T-helper 1 cell treated with Interleukin-12 subunit alpha and Interleukin-12 subunit beta and Interleukin-4 antibody, amounts not matched to agents 30 μg/mL and 1 μg/mL, for 36 hours (primary cell): ENCODE measurements at regions not wholly inside any gene's neighbourhood (a gene's known extent, or its start where the extent isn't known, plus 50 kb on each side); places are given as distances from the start of the nearest gene placed in this dataset.

Experiments used
- H3K27ac Mint-ChIP-seq: one replicate; pipeline ENCODE4 v1.8.0; 2021; ENCODE audit warnings: mild to moderate bottlenecking, mixed read lengths
- H3K27me3 Mint-ChIP-seq: one replicate; pipeline ENCODE4 v1.8.0; 2021; ENCODE audit warnings: low read depth, mixed read lengths
- H3K36me3 Mint-ChIP-seq: one replicate; pipeline ENCODE4 v1.8.0; 2021; ENCODE audit warnings: low read depth, mixed read lengths
- H3K4me1 Mint-ChIP-seq: one replicate; pipeline ENCODE4 v1.8.0; 2021; ENCODE audit warnings: low read depth, mixed read lengths
- H3K4me3 Mint-ChIP-seq: one replicate; pipeline ENCODE4 v1.8.0; 2021; ENCODE audit warnings: mild to moderate bottlenecking, moderate library complexity, mixed read lengths
- H3K9me3 Mint-ChIP-seq: one replicate; pipeline ENCODE4 v1.8.0; 2021; ENCODE audit warnings: mixed read lengths

- Mint-ChIP-seq H3K27ac (no peak overlapping the region), H3K9me3 (peaks cover 18% of the 10 kb centered on the region), H3K4me1 (no peaks in the 10 kb centered on the region), H3K27me3 (no peaks in the 10 kb centered on the region), H3K36me3 (no peaks in the 10 kb centered on the region), H3K4me3 (no peak overlapping the region)
These were observed 1416.4 kb downstream of the DSC3 start for GRCh38 chr18:29626094-29626493.

DNA sequence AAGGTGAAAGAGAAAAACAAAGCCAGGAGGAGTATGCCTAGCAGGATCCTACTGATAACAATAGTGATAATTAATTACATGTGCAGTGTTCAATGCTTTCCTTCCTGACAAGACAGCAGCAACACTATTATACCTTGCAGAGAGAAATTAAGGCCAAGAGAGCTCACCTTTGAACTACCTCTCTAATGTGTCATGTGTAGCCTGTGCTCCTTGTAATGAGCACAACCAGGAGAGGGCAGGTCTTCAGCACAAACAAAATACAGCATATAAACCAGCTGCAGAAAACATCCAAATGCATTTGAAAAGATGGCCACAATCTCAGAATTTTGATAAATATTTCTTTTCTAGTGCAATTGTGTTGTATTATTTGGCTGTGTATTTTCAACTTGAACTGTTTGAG, 1425.7 kb downstream of the DSC3 start:
- H3K27me3 Mint-ChIP-seq, result no peaks in the 10 kb centered on the region
- peaks cover 11% of the 10 kb centered on the region for H3K9me3 Mint-ChIP-seq
- H3K4me3 Mint-ChIP-seq, result no peak overlapping the region
- no peaks in the 10 kb centered on the region for H3K4me1 Mint-ChIP-seq
- H3K36me3 Mint-ChIP-seq, result no peaks in the 10 kb centered on the region
- no peak overlapping the region for H3K27ac Mint-ChIP-seq

DNA sequence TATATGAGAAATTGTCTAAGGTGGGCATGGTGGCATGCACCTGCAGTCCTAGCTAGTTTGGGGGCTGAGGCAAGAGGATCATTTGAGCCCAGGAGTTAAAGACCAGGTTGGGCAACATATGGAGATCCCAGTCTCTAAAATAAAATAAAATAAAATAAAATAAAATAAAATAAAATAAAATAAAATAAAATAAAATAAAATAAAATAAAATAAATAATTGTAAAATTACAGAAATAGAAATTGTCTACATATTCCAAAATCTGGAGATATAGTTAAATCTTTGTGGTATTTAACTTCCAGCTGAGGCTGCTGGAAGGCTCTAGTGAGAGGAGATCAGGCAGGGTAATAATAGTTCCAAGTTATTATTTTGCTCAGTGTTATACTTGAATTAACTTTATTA, 1432.1 kb upstream of the CDH2 start:
- Mint-ChIP-seq H3K36me3 (no peaks in the 10 kb centered on the region), H3K9me3 (peaks cover 20% of the 10 kb centered on the region), H3K4me1 (no peaks in the 10 kb centered on the region), H3K4me3 (no peak overlapping the region), H3K27me3 (no peaks in the 10 kb centered on the region), H3K27ac (no peak overlapping the region)

DNA sequence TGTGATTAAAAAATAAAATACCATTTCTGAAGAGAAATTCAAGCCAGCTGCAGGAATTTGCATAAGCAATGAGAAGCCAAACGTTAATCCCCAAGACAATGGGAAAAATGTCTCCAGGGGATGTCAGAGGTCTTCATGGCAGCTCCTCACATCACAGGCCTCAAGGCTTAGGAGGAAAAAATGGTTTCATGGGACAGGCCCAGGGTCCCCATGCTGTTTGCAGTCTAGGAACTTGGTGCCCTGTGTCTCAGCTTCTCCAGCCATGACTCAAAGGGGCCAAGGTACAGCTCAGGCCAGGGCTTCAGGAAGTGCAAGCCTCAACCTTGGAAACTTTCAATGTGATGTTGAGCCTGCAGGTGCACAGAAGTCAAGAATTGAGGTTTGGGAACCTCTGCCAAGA, 1428.4 kb upstream of the CDH2 start:
- Mint-ChIP-seq H3K27me3 (no peaks in the 10 kb centered on the region), H3K4me1 (no peaks in the 10 kb centered on the region), H3K27ac (no peak overlapping the region), H3K4me3 (no peak overlapping the region), H3K36me3 (no peaks in the 10 kb centered on the region), H3K9me3 (peaks cover 37% of the 10 kb centered on the region)

DNA sequence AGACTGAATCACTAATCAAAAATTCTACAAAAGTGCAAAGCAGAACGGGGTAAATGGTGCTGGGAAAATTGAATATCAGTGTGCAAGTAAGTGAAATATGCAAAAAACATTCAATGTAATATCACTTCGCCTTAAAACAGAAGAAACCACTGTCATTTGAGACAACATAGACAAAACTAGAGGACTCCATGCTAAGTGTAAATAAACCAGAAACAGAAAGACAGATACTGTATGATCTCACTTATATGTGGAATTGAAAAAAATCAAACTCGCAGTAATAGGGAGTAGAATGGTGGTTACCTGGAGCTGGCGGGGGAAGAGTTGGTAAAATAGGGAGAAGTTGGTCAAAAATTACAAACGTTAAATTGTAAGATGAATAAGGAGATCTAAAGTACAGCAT, 1420.0 kb upstream of the CDH2 start:
- H3K4me3 Mint-ChIP-seq, result no peak overlapping the region
- H3K9me3 Mint-ChIP-seq, result peaks cover 9% of the 10 kb centered on the region
- H3K27ac Mint-ChIP-seq, result no peak overlapping the region
- no peaks in the 10 kb centered on the region for H3K36me3 Mint-ChIP-seq
- H3K27me3 Mint-ChIP-seq, result no peaks in the 10 kb centered on the region
- H3K4me1 Mint-ChIP-seq, result no peaks in the 10 kb centered on the region

GRCh38 chr18:29594493-29594892, 1417.6 kb upstream of the CDH2 start:
- no peak overlapping the region for H3K27ac Mint-ChIP-seq
- H3K27me3 Mint-ChIP-seq, result no peaks in the 10 kb centered on the region
- H3K36me3 Mint-ChIP-seq, result no peaks in the 10 kb centered on the region
- H3K4me1 Mint-ChIP-seq, result no peaks in the 10 kb centered on the region
- H3K9me3 Mint-ChIP-seq, result peaks cover 10% of the 10 kb centered on the region
- H3K4me3 Mint-ChIP-seq, result no peak overlapping the region

DNA sequence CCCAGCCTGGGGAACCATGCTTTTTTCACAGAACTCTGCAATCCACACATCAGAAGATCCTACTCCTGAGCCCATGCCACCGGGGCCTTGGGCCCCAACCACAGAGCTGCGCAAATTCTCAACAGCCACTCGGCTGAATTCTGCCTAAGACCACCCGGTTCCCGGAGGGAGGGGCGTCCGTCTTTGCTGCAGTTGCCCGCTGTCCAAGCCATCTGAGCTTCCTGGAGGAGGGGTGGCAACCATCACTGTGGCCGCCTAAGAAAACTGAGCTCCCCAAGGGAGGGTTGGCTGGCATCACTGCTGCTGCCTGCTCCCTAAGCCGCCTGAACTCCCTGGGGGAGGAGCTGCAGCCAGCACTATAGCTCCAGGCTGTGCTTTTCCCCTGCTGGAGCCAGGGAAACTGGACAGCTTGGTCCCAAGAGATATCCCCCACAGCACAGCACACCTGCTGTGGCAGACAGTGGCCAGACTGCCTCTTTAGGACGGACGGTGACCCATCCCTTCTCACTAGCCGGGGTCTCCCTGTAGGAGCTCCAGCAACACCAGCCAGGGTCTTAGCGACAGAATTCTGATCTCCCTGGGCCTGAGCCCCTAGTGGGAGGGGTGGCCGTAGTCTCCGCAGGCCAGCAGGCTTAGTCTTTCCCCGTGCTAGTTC, 1411.6 kb upstream of the CDH2 start:
- Mint-ChIP-seq H3K27me3 (no peaks in the 10 kb centered on the region), H3K9me3 (peaks cover 41% of the 10 kb centered on the region), H3K4me1 (no peaks in the 10 kb centered on the region), H3K27ac (no peak overlapping the region), H3K4me3 (no peak overlapping the region), H3K36me3 (no peaks in the 10 kb centered on the region)

DNA sequence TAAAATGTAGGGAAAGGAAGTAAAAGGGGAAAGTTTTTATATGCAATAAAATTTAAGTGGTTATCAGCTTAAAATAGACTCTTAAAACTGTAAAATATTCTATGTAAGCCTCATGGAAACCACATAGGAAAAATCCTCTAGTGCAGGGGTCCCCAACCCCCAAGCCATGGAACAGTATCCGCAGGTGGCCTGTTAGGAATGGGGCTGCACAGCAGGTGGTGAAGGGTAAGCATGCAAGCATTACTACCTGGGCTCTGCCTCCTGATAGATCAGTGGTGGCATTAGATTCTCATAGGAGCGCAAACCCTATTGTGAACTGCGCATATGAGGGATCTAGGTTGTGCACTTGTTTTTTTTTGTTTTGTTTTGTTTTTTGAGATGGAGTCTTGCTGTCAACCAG, 1409.3 kb upstream of the CDH2 start:
- Mint-ChIP-seq H3K4me3 (no peak overlapping the region), H3K36me3 (no peaks in the 10 kb centered on the region), H3K27ac (no peak overlapping the region), H3K4me1 (no peaks in the 10 kb centered on the region), H3K27me3 (no peaks in the 10 kb centered on the region), H3K9me3 (peaks cover 52% of the 10 kb centered on the region)

GRCh38 chr18:29560270-29560669, 1383.3 kb upstream of the CDH2 start:
- Mint-ChIP-seq H3K27me3 (no peaks in the 10 kb centered on the region), H3K4me3 (no peak overlapping the region), H3K36me3 (no peaks in the 10 kb centered on the region), H3K9me3 (peaks cover 15% of the 10 kb centered on the region), H3K27ac (no peak overlapping the region), H3K4me1 (no peaks in the 10 kb centered on the region)

DNA sequence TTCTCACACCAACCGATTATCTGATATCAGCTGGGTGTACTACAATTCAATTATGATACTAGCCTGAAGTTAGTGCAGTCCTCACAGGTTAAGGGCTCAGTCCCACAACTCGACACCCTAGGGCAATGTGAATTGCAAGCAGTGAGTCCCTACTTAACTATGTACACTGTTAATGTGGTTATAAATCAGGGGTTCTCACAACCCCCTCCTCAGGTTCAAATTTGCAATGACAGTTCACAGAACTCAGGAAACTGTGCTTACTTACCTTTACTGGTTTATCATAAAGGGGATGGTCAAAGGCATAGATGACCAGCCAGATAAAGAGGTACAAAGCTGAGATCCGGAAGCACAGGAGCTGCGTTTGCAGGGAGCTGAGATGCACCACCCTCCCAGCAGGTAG, 1379.1 kb upstream of the CDH2 start:
- H3K27ac Mint-ChIP-seq, result no peak overlapping the region
- peaks cover 16% of the 10 kb centered on the region for H3K9me3 Mint-ChIP-seq
- no peaks in the 10 kb centered on the region for H3K4me1 Mint-ChIP-seq
- no peaks in the 10 kb centered on the region for H3K36me3 Mint-ChIP-seq
- no peak overlapping the region for H3K4me3 Mint-ChIP-seq
- H3K27me3 Mint-ChIP-seq, result no peaks in the 10 kb centered on the region

DNA sequence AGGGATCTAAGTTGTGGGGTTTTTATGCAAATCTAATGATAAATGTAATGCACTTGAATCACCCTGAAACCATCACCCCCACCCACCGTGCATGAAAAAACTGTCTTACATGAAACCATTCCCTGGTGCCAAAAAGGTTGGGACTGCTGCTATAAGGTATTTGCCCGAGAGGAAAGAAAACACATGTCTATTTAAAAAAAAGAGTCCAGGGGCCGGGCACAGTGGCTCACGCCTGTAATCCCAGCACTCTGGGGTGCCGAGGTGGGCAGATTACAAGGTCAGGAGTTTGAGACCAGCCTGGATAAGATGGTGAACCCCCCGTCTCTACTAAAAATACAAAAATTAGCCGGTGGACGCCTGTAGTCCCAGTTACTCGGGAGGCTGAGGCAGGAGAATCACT, 1372.8 kb upstream of the CDH2 start:
- H3K9me3 Mint-ChIP-seq, result peaks cover 17% of the 10 kb centered on the region
- no peak overlapping the region for H3K27ac Mint-ChIP-seq
- no peaks in the 10 kb centered on the region for H3K36me3 Mint-ChIP-seq
- H3K4me1 Mint-ChIP-seq, result no peaks in the 10 kb centered on the region
- H3K4me3 Mint-ChIP-seq, result no peak overlapping the region
- no peaks in the 10 kb centered on the region for H3K27me3 Mint-ChIP-seq

GRCh38 chr18:29547626-29548025, 1370.7 kb upstream of the CDH2 start:
- Mint-ChIP-seq H3K9me3 (peaks cover 19% of the 10 kb centered on the region), H3K4me1 (no peaks in the 10 kb centered on the region), H3K36me3 (no peaks in the 10 kb centered on the region), H3K4me3 (no peak overlapping the region), H3K27me3 (no peaks in the 10 kb centered on the region), H3K27ac (no peak overlapping the region)

- Mint-ChIP-seq H3K9me3 (peaks cover 31% of the 10 kb centered on the region), H3K27ac (no peak overlapping the region), H3K36me3 (no peaks in the 10 kb centered on the region), H3K27me3 (no peaks in the 10 kb centered on the region), H3K4me1 (no peaks in the 10 kb centered on the region), H3K4me3 (no peak overlapping the region)
These were observed 1363.6 kb upstream of the CDH2 start for GRCh38 chr18:29540548-29540947.

DNA sequence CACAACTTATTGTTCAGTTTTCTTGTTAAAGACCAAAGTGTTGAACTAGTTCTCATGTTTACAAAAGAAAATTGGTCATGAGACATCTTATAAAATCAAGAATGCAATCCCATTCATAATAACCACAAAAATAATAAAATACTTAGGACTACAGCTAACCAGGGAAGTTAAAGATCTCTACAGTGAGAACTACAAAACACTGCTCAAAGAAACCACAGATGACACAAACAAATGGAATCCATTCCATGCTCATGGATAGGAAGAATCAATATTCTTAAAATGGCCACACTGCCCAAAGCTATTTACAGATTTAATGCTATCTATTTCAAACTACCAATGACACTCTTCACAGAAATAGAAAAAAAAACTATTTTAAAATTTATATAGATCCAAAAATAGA, 1354.8 kb upstream of the CDH2 start:
- H3K27me3 Mint-ChIP-seq, result no peaks in the 10 kb centered on the region
- peaks cover 21% of the 10 kb centered on the region for H3K9me3 Mint-ChIP-seq
- no peaks in the 10 kb centered on the region for H3K36me3 Mint-ChIP-seq
- no peak overlapping the region for H3K27ac Mint-ChIP-seq
- H3K4me1 Mint-ChIP-seq, result no peaks in the 10 kb centered on the region
- no peak overlapping the region for H3K4me3 Mint-ChIP-seq

GRCh38 chr18:29523371-29523770, 1346.4 kb upstream of the CDH2 start:
- Mint-ChIP-seq H3K4me3 (no peak overlapping the region), H3K4me1 (no peaks in the 10 kb centered on the region), H3K27ac (no peak overlapping the region), H3K36me3 (no peaks in the 10 kb centered on the region), H3K27me3 (no peaks in the 10 kb centered on the region), H3K9me3 (peaks cover 26% of the 10 kb centered on the region)

- no peak overlapping the region for H3K4me3 Mint-ChIP-seq
- H3K36me3 Mint-ChIP-seq, result no peaks in the 10 kb centered on the region
- peaks cover 14% of the 10 kb centered on the region for H3K9me3 Mint-ChIP-seq
- no peaks in the 10 kb centered on the region for H3K27me3 Mint-ChIP-seq
- no peak overlapping the region for H3K27ac Mint-ChIP-seq
- no peaks in the 10 kb centered on the region for H3K4me1 Mint-ChIP-seq
These were observed 1335.8 kb upstream of the CDH2 start for GRCh38 chr18:29512761-29513160.
